ENCODE measurements at regions not wholly inside any gene's neighbourhood (a gene's known extent, or its start where the extent isn't known, plus 50 kb on each side); places are given as distances from the start of the nearest gene placed in this dataset.

GRCh38 chr18:1050012-1050657 lies 145.5 kb downstream of the ADCYAP1 start:
- Mint-ChIP-seq H3K9me3 (ENCODE audit: unreplicated experiment) (no peaks in the 10 kb centered on the region), H3K36me3 (ENCODE audit: insufficient read depth, unreplicated experiment) (no peaks in the 10 kb centered on the region), H3K27me3 (ENCODE audit: insufficient read depth, unreplicated experiment) (no peaks in the 10 kb centered on the region), H3K4me1 (ENCODE audit: low read depth, unreplicated experiment) (no peaks in the 10 kb centered on the region), H3K4me3 (ENCODE audit: unreplicated experiment) (no peak overlapping the region), H3K27ac (ENCODE audit: unreplicated experiment) (no peak overlapping the region)
- Histone ChIP-seq H3K4me1 (no peaks in the 10 kb centered on the region), H3K36me3 (ENCODE audit: control insufficient read depth, insufficient read depth, low read length) (no peaks in the 10 kb centered on the region), H3K4me3 (ENCODE audit: low read depth, low read length) (no peak overlapping the region), H3K9me3 (no peaks in the 10 kb centered on the region), H3K27me3 (replicated peaks; ENCODE audit: control insufficient read depth, insufficient read depth, low read length) (no peaks in the 10 kb centered on the region)
- DNase-seq, result no peak
- BruUV-seq (replicated peaks), result no TSS peak
- POLR2A ChIA-PET, result no interaction called here
- no peak for TF ChIP-seq CTCF (IDR thresholded peaks at IDR 0.05; ENCODE audit: insufficient read depth in 1 of 2, low read depth in 1 of 2, low read length in 1 of 2, severe bottlenecking in 1 of 2, unreplicated experiment in 1 of 2)
- intact Hi-C loops (cut with micrococcal nuclease; ENCODE audit: unreplicated experiment), result no loop called here
- CTCF ChIA-PET, result no interaction called here

- no peaks in the 10 kb centered on the region for H3K36me3 ChIP-seq (ENCODE audit: control insufficient read depth, insufficient read depth, low read length)
- POLR2A ChIA-PET, result no interaction called here
- H3K4me3 ChIP-seq (ENCODE audit: low read depth, low read length), result no peak overlapping the region
- H3K27me3 ChIP-seq (replicated peaks; ENCODE audit: control insufficient read depth, insufficient read depth, low read length), result no peaks in the 10 kb centered on the region
- no peaks in the 10 kb centered on the region for H3K4me1 ChIP-seq
- TF ChIP-seq CTCF (IDR thresholded peaks at IDR 0.05; ENCODE audit: insufficient read depth in 1 of 2, low read depth in 1 of 2, low read length in 1 of 2, severe bottlenecking in 1 of 2, unreplicated experiment in 1 of 2), result no peak
- Mint-ChIP-seq H3K36me3 (ENCODE audit: insufficient read depth, unreplicated experiment) (no peaks in the 10 kb centered on the region), H3K4me1 (ENCODE audit: low read depth, unreplicated experiment) (no peaks in the 10 kb centered on the region), H3K27me3 (ENCODE audit: insufficient read depth, unreplicated experiment) (no peaks in the 10 kb centered on the region), H3K4me3 (ENCODE audit: unreplicated experiment) (no peak overlapping the region), H3K9me3 (ENCODE audit: unreplicated experiment) (no peaks in the 10 kb centered on the region), H3K27ac (ENCODE audit: unreplicated experiment) (no peak overlapping the region)
- DNase-seq, result no peak
- intact Hi-C loops (cut with micrococcal nuclease; ENCODE audit: unreplicated experiment), result no loop called here
- BruUV-seq (replicated peaks), result no TSS peak
- no peaks in the 10 kb centered on the region for H3K9me3 ChIP-seq
- CTCF ChIA-PET, result no interaction called here
These were observed 147.6 kb downstream of the ADCYAP1 start for GRCh38 chr18:1052301-1052700.

- Histone ChIP-seq H3K4me3 (ENCODE audit: low read depth, low read length) (no peak overlapping the region), H3K9me3 (no peaks in the 10 kb centered on the region), H3K36me3 (ENCODE audit: control insufficient read depth, insufficient read depth, low read length) (no peaks in the 10 kb centered on the region), H3K27me3 (replicated peaks; ENCODE audit: control insufficient read depth, insufficient read depth, low read length) (no peaks in the 10 kb centered on the region), H3K4me1 (no peaks in the 10 kb centered on the region)
- H3K4me3 Mint-ChIP-seq (ENCODE audit: unreplicated experiment), result no peak overlapping the region
- ChIA-PET POLR2A (no interaction called here), CTCF (no interaction called here)
- DNase-seq, result no peak
- intact Hi-C loops (cut with micrococcal nuclease; ENCODE audit: unreplicated experiment), result no loop called here
- no peaks in the 10 kb centered on the region for H3K9me3 Mint-ChIP-seq (ENCODE audit: unreplicated experiment)
- no peaks in the 10 kb centered on the region for H3K27me3 Mint-ChIP-seq (ENCODE audit: insufficient read depth, unreplicated experiment)
- BruUV-seq (replicated peaks), result no TSS peak
- no peaks in the 10 kb centered on the region for H3K36me3 Mint-ChIP-seq (ENCODE audit: insufficient read depth, unreplicated experiment)
- H3K4me1 Mint-ChIP-seq (ENCODE audit: low read depth, unreplicated experiment), result no peaks in the 10 kb centered on the region
- no peak for TF ChIP-seq CTCF (IDR thresholded peaks at IDR 0.05; ENCODE audit: insufficient read depth in 1 of 2, low read depth in 1 of 2, low read length in 1 of 2, severe bottlenecking in 1 of 2, unreplicated experiment in 1 of 2)
- no peak overlapping the region for H3K27ac Mint-ChIP-seq (ENCODE audit: unreplicated experiment)
These were observed 149.0 kb downstream of the ADCYAP1 start for GRCh38 chr18:1053331-1054315.

Data from Caco-2 (cell line).